ENCODE measurements at regions not wholly inside any gene's neighbourhood (a gene's known extent, or its start where the extent isn't known, plus 50 kb on each side); places are given as distances from the start of the nearest gene placed in this dataset.

GRCh38 chr2:220665108-220665471 lies 907.0 kb downstream of the EPHA4 start:
- TF ChIP-seq CTCF (IDR thresholded peaks at IDR 0.05) (no peak), POLR2A (IDR thresholded peaks at IDR 0.05) (no peak)
